ENCODE measurements at regions not wholly inside any gene's neighbourhood (a gene's known extent, or its start where the extent isn't known, plus 50 kb on each side); places are given as distances from the start of the nearest gene placed in this dataset.

DNA sequence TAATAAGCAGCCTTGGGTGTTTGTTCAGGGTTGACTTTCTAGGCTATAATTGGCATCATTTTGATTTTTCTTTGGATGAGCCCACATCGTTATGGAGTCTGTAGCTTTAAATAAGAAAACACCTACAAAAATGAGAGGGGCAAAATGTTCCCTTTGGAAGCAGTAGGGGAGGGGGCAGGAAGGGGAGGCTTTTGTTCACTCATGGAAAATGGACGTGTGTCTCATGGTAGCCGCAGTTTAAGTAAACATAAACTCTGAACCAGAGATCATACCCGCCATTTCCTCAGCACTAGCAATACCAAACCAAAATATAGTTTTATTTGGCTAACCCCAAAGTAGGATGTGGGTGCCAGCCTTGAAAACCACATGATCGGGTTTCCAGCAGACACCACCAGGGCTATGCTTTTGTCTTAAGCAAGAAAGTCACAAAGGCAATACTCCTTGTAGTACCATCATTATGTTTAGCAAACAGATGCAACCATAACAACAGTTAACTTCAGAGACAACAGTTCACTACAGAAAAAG is 572.5 kb upstream of the JAG1 start:
- TF ChIP-seq TAF1 (IDR thresholded peaks at IDR 0.05; ENCODE audit: borderline replicate concordance, insufficient read depth, low read length): no peak
- TF ChIP-seq FOXP2 (optimal IDR thresholded peaks at IDR 0.05; ENCODE audit: borderline replicate concordance, extremely low read depth, extremely low read length, insufficient read depth): no peak
- no peak for TF ChIP-seq POLR2AphosphoS5 (IDR thresholded peaks at IDR 0.05; ENCODE audit: low read depth, low read length)
- TF ChIP-seq, protein P1, sequence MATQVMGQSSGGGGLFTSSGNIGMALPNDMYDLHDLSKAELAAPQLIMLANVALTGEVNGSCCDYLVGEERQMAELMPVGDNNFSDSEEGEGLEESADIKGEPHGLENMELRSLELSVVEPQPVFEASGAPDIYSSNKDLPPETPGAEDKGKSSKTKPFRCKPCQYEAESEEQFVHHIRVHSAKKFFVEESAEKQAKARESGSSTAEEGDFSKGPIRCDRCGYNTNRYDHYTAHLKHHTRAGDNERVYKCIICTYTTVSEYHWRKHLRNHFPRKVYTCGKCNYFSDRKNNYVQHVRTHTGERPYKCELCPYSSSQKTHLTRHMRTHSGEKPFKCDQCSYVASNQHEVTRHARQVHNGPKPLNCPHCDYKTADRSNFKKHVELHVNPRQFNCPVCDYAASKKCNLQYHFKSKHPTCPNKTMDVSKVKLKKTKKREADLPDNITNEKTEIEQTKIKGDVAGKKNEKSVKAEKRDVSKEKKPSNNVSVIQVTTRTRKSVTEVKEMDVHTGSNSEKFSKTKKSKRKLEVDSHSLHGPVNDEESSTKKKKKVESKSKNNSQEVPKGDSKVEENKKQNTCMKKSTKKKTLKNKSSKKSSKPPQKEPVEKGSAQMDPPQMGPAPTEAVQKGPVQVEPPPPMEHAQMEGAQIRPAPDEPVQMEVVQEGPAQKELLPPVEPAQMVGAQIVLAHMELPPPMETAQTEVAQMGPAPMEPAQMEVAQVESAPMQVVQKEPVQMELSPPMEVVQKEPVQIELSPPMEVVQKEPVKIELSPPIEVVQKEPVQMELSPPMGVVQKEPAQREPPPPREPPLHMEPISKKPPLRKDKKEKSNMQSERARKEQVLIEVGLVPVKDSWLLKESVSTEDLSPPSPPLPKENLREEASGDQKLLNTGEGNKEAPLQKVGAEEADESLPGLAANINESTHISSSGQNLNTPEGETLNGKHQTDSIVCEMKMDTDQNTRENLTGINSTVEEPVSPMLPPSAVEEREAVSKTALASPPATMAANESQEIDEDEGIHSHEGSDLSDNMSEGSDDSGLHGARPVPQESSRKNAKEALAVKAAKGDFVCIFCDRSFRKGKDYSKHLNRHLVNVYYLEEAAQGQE (IDR thresholded peaks at IDR 0.05; ENCODE audit: insufficient read depth in 1 of 2, low read depth in 2 of 2, low read length in 2 of 2): no peak
- TF ChIP-seq SIN3A (IDR thresholded peaks at IDR 0.05; ENCODE audit: borderline replicate concordance, insufficient read depth, low read length): no peak

DNA sequence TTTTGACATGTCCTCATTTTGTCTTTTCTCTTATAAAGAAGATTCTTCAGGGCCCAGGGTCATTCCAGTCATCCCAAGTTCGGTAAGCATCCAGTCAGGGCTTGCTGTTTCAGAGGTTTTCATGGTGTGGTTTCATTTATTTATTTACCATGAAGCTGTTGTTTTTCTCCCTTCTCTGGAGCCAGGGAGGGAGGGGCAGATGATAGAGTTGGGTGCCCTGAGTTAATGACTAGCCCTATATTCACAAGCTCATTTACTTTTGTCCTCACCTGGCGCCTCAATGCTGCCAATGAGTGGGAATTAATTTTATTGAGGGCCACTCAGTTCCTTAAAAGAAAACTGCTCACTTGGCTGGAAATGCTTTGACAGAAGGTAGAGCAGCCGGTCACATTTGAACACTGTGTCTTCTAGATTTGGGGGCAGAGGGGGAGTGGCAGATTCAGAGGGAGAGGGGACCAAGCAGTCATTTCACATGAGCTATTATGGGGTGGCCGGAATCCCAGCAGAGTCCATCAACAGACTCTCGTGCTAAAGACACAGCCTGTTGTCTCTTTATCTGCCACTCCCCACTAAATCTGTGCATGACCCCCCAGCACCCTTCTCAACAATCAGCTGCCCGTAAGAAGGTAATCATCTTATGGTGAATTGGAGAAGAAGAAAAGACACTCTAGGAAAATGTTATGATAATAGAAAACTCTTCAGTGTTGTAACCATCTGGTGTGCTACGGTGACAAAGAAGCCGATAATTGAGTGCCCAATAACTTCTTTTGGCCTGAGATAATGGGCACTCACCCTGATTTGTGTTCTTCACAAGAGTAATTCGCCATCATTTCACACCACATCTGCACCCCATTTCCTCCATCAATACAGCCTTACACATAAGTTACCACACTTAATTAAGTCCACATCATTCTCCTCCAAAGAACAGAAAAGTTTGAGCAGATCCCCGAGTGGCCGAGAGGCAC is 573.5 kb upstream of the JAG1 start:
- TF ChIP-seq TAF1 (IDR thresholded peaks at IDR 0.05; ENCODE audit: borderline replicate concordance, insufficient read depth, low read length): no peak
- TF ChIP-seq POLR2AphosphoS5 (IDR thresholded peaks at IDR 0.05; ENCODE audit: low read depth, low read length): no peak
- TF ChIP-seq, protein P1 (IDR thresholded peaks at IDR 0.05; ENCODE audit: insufficient read depth in 1 of 2, low read depth in 2 of 2, low read length in 2 of 2): no peak
- no peak for TF ChIP-seq FOXP2 (optimal IDR thresholded peaks at IDR 0.05; ENCODE audit: borderline replicate concordance, extremely low read depth, extremely low read length, insufficient read depth)
- no peak for TF ChIP-seq SIN3A (IDR thresholded peaks at IDR 0.05; ENCODE audit: borderline replicate concordance, insufficient read depth, low read length)

DNA sequence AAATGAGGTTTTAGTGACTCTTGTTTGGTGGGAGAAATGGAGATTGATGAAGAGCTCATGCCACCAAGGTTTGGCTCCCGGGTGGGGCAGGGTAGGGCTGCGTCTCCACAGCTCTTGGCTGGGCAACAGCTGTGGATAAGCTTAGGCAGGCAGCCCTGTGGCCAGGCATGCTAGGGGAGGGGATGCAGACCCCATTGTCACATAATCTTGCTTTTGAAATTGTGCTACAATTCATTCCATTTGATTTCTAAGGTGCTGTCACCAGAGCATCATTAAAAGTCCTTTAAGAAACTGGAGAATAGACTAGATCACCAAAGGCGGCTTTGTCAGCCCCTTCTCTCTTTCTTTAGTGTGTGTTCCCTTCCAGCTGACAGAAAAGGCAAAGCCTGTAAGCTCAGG is 574.2 kb upstream of the JAG1 start:
- TF ChIP-seq FOXP2 (optimal IDR thresholded peaks at IDR 0.05; ENCODE audit: borderline replicate concordance, extremely low read depth, extremely low read length, insufficient read depth) (no peak), POLR2AphosphoS5 (IDR thresholded peaks at IDR 0.05; ENCODE audit: low read depth, low read length) (no peak), TAF1 (IDR thresholded peaks at IDR 0.05; ENCODE audit: borderline replicate concordance, insufficient read depth, low read length) (no peak), SIN3A (IDR thresholded peaks at IDR 0.05; ENCODE audit: borderline replicate concordance, insufficient read depth, low read length) (no peak)
- TF ChIP-seq, protein P1 (IDR thresholded peaks at IDR 0.05; ENCODE audit: insufficient read depth in 1 of 2, low read depth in 2 of 2, low read length in 2 of 2): no peak

DNA sequence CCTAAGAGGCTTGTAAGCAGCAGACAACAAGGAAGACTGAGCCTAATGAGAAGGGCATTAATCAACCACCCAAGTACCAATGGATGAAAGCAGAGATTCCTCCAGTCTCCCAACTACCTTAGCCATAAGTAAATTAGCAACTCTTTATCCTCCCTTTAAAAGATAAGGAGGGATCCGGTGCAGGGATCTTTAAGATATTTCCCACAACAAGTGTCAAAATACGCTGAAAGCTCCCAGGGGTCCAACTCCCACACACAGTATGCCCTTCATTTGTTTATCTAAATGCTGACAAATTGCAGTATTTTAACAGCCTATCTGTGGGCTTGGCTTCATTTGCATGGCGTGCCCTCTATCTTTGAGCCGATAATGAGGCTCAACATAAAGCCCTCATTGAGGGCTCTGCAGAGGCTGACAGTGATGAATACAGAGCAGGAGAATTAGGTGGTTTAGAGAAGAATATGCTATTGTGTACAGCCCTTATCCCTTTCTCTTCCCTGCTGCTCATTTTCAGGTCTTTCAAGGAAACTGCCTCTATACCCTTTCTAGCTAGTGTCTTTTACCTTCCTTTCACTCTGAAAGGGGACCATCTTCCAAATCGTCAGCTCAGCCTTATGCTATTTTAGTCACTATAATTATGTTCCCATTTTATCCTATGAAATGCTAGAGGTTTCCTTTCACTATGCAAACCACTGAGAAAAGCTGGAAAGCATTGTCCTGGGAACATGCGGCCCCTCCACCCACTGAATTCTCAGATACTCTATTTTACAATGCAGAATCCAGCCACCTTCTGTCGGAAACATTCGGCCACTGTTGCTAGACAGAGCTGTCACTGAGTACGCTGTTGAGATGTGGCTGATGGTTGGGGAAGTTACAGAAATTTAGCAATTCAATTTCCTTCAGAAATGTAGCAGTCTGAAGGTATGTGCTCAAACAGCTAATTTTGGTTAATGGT is 575.2 kb upstream of the JAG1 start:
- no peak for TF ChIP-seq TAF1 (IDR thresholded peaks at IDR 0.05; ENCODE audit: borderline replicate concordance, insufficient read depth, low read length)
- TF ChIP-seq SIN3A (IDR thresholded peaks at IDR 0.05; ENCODE audit: borderline replicate concordance, insufficient read depth, low read length): no peak
- TF ChIP-seq, protein P1 (IDR thresholded peaks at IDR 0.05; ENCODE audit: insufficient read depth in 1 of 2, low read depth in 2 of 2, low read length in 2 of 2): no peak
- no peak for TF ChIP-seq FOXP2 (optimal IDR thresholded peaks at IDR 0.05; ENCODE audit: borderline replicate concordance, extremely low read depth, extremely low read length, insufficient read depth)
- no peak for TF ChIP-seq POLR2AphosphoS5 (IDR thresholded peaks at IDR 0.05; ENCODE audit: low read depth, low read length)
